Stimulated activated CD8-positive, alpha-beta memory T cell treated with anti-CD3 and anti-CD28 coated beads, Interleukin-7, amount 100 ng/mL, for 4 hours (primary cell): ENCODE measurements at regions not wholly inside any gene's neighbourhood (a gene's known extent, or its start where the extent isn't known, plus 50 kb on each side); places are given as distances from the start of the nearest gene placed in this dataset.
"Not testable (repeated sequence)": the region's sequence is repeated elsewhere in the genome, so short reads cannot be mapped to it uniquely, and the experiment has no call there.

ENCODE experiments used
- DNase-seq, 2 donors: peaks; one replicate each; pipeline ENCODE4 v3.0.0-alpha.2; 2020; ENCODE audit warnings: low read depth in 2 of 2

DNA sequence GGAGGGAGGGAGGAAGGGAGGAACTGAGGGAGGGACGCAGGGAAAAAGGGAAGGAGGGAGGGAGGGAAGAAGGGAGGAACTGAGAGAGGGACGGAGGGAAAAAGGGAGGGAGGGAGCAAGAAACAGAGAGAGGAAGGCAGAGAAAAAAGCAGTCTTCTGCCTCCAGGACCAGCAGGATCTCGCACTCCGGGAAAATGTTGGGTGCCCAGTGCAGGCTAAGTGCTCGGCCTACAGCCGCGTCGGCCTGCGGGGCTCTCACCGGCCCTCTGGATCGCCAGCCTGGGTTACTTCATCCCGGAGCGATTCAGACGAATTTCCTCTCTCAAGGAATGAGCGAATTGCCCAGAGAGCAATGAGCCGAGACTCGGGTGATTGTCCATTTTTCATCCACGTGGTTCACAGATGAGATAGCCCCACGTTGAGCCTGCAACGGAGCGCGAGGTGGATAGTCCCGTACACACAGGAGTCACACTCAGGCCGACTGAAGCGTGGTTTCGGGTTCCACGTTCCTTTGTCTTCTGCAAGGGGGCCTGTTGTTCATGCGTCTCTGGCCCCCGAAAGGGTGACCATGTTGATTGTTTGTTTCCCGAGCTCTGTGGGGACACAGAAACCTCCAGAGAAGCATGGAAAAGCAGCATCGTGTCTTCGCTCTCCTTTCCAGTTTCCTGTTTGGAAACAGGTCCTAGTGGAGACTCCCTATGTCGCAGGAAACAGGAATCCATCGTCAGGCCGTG, 1937.1 kb upstream of the DEFB115 start:
- DNase-seq: not testable (repeated sequence)

DNA sequence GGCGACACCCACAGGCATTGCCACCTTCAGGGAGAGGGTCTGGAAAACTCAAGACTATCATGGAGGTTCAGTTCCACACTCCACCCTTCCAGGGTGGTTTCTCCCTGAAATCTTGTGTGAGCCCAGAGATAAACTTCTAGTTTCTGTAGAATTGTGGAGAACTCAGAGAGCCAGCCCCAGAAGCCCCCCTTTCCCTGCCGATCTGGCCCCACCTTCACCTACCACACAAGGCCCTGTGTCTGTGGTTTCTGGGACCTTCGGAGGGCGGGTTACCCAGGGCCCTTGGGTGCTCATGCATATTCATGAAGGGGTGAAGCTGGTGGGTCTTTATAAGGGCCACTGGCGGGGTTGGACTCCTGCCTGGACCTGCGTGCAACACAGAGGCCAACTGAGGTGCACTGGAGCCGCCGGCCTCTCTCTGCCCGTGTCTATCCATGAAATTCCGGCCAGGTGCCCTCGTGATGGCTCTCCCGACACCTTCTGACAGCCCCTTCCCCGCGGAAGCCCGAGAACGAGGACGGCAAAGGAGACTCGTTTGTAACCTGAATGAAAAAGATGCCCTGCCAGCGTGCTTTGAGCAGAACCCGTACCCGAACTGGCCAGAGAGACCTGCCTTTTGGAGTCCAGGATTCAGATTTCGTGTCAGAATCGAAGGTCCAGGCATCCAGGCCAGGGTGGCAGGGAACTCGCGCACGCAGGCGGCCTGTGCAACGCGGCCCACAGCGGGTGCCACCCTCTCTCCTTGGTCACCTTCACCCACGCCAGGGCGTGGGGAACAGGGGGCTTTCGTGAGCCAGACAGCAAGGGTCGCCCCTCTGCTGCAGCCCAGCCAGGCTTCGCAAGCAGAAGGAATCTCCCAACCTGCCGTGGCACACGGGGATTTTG, 1933.6 kb upstream of the DEFB115 start:
- not testable (repeated sequence) for DNase-seq

DNA sequence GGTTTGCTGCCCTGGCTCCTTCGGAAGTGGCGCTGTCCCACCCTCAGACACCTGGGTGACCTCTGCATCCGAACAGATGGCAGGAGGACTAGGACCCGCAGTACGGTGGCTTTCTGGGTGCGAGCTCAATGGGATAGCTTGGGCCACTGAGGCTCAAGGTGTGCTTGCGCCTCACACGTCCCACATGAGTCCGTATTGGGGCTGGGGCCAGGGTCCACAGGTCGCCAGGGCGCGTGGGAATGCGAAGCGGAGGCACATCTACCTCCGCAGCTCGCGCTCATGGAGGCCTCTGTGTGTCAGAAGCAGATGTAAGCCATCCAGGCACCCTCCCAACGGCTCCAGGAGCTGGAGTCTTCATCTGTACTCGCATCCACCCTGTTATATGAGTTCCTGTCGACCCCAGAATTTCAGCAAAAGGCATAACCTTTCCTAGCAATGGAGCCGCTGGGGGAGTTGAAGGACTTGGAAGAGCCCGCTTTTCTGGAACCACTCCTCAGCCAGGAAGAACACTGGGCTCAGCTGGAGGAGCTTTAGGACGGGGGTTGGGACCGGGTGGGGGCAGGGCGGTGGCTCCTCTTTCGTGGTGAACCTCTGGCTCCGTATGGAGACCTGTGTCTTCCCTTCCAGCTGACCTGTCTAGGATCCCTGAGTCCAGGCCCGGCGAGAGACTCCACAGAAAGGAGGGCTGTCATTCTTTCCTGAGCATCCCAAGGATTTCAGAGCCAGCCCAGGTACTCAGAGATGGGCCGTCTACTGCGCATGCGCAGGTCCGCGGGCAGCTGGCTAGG, 1932.8 kb upstream of the DEFB115 start:
- DNase-seq: not testable (repeated sequence)

DNA sequence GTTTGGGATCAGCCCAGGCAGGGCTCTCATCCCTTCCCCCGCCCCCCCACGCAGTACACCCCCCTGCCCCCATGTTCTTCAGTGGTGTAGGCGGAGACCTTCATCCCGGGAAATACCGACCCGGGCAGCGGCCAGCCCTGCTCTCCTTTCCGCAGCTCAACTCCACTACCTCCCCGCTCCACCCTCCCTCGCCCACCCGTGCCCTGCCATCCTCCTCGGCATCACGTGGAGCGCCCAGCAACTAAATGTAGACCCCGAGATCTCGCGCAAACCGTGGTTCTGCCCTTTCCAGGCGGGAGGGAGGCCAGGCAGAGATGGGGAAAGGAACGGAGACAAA, 1932.2 kb upstream of the DEFB115 start:
- no peak for DNase-seq

DNA sequence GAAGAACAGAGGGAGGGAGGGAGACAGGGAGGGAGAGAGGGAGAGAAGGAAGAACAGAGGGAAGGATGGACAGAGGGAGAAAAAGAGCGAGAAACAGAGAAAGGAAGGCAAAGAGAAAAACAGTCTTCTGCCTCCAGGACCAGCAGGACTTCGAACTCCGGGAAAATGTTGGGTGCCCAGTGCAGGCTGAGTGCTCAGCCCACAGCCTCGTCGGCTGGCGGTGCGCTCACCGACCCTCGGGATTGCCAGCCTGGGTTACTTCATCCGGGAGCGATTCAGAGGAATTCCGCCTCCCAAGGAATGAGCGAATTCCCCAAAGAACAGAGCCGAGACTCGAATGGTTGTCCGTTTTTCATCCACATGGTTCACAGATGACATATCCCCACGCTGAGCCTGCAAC, 1931.7 kb upstream of the DEFB115 start:
- not testable (repeated sequence) for DNase-seq

DNA sequence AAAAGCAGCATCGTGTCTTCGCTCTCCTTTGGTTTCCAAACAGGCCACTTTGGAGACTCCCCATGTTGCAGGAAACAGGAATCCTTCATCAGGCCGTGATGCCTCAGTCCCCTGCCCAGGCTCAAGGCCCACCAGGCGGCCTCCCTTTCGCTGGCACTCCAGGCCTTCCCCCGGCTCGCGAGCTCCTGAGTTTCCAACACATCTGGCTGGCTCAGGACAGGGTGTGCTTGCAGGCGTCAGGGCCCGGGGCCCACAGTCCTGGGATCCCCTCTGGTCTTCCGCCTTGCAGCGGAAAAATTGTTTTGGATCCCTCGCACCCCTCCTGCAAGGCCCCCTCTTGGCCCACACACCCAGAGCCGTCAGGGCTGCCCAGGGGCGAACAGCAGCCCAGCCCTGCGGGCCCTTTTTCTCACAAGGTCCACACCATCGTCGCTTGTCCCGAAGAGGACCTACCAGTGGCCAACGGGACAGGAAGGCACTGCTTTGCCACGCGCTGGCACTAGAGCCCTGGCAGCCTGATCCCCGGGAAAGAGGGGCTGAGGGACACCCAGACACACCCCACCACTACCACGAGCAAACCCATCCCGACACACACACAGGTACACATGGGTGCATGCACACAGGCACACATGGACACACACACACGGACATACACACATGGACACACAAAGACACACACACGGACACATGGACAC, 1930.9 kb upstream of the DEFB115 start:
- DNase-seq: no peak

DNA sequence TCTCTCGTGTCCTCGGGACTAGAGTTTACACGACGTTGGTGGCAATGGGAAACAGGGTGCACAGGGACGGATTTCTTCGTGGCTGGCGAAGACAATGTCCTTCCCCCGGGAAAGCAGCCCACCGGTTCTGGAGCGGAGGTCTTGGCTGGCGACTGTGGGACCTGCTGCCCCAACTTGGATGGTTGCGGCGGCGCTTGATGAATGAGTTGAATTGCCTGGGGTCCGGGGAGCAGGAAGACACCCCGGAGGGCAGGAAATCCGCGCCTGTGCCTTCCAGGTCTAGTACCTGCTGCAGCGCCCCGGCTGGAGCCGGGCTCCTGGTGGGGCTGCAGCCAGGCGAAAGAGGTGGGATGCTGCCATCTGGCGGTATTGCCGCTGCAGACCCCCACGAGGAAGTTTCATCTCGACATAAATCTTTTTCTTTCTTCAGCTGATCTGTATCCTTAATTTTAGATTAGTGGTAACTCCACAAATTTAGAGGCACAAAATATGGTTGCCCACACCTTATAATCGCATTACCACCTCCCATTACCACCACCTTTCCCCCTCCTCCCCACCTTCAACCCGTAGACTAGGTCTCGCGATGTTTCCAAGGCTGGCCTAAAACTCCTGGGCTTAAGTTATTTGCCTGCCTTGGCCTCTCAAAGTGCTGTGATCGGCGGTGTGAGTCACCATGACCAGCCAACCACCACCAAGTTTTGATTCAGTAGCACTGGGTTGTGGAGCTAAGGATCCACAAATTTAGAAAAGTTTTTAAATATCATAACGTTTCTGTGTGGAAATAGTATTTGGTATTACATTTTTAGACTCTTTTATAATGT, 1929.7 kb upstream of the DEFB115 start:
- DNase-seq: not testable (repeated sequence)

DNA sequence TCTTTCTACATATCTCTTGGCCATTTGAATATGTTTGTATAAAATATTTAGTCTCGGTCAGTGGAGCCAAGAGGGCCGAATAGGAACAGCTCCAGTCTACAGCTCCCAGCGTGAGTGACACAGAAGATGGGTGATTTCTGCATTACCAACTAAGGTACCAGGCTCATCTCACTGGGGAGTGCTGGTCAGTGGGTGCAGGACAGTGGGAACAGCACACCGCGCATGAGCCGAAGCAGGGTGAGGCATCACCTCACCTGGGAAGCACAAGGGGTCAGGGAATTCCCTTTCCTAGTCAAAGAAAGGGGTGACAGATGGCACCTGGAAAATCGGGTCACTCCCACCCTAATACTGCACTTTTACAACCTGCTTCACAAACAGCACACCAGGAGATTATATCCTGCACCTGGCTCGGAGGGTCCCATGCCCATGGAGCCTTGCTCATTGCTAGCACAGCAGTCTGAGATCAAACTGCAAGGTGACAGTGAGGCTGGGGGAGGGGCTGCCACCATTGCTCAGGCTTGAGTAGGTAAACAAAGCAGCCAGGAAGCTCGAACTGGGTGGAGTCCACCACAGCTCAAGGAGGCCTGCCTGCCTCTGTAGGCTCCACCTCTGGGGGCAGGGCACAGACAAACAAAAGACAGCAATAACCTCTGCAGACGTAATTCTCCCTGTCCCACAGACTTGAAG, 1926.9 kb upstream of the DEFB115 start:
- DNase-seq: not testable (repeated sequence)

DNA sequence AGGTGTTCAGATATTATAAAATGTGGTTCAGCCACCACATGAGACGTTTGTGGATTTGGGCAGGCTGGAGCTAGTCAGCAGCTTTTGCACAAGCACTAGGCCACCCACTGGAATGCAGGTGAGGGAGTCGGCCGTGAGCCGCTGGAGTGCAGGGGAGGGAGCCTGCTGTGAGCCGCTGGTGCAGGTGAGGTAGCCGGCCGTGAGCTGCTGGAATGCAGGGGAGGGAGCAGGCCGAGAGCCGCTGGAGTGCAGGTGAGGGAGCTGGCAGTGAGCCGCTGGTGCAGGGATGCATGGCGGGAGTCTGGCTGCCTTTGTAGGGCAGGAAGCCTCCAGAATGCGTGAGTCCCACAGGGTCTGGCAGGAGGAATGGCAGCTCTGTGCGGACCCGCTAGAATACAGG, 1907.6 kb upstream of the DEFB115 start:
- no peak for DNase-seq

DNA sequence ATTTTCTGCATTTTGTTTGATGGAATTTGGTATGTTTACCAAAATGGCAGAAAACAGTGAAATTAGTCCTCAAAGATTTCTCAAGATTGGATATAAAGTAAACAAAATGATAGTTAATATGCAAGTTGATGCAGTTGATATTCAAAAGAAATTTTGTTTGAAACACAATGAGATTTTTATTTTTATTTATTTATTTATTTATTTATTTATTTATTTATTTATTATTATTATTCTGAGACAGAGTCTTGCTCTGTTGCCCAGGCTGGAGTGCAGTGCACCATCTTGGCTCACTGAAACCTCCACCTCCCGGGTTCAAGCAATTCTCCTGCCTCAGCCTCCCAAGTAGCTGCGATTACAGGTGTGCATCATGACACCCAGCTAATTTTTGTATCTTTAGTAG, 1881.5 kb upstream of the DEFB115 start:
- not testable (repeated sequence) for DNase-seq

DNA sequence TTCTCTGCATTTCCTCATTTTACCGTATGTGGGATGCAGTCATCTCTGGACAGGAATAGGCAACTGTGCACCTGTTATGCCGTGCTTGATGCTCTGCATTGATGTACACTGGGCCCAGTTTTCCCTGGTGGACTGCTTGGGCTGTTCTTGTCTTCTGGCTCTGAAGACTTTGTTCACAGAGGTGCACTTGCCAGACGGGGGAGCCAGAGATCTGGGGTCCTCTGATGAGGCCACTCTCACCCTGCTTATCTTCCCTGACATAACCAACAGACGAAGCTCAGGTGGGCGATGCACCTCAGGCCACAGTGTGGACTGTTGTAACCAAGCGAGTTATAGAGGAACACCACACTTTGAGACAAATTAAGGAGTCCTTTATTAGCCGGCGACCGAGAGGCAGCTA, 1864.6 kb upstream of the DEFB115 start:
- not testable (repeated sequence) for DNase-seq

DNA sequence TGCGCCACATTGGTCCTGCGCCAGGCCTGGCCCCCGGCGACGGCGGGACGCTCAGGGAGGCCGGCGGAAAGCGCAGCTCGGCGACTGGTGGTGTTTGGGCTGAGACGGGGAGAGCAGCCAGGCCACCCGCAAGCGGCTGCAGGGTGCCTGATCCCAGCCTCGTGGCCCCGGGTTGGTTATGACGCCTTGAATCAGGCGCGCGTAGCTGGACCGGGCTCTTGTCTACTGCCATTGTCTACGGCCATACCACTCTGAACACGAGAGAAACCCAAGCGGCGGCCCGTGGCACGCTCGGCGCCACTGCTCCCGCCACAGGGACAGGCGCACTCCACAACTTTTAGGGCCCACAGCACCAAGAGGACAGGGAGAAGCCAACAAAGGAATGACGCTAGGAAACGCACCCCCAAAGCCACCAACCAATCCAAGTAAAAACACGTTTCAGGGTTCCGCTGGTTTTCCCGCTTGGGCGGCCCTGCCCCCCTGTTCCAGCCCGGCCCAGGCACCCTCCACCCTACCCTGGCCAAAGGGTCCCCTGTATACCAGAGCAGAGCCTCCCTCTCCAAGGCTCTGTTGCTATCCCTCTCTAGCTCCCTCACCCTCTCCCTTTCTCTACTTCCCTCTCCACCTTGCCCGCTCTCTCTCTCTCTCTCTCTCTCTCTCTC, 1849.3 kb upstream of the DEFB115 start:
- DNase-seq: no peak

DNA sequence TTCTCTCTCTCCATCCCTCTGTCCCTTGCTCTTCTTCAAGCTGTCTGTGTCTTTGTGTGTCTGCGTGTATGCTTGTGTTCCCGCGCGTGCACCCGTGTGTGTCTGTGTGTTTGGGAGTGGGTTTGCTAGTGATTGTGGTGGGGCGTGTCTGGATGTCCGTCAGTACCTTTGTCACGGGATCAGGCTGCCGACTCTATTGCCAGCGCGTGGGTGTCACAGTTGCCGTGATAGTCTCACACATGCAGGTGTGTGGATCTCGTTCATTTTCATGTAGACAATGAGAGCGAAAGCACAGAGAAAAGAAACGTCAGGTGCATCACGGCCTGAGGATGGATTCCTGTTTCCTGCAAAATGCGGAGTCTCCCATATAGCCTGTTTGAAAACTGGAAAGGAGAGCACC, 1848.8 kb upstream of the DEFB115 start:
- not testable (repeated sequence) for DNase-seq

DNA sequence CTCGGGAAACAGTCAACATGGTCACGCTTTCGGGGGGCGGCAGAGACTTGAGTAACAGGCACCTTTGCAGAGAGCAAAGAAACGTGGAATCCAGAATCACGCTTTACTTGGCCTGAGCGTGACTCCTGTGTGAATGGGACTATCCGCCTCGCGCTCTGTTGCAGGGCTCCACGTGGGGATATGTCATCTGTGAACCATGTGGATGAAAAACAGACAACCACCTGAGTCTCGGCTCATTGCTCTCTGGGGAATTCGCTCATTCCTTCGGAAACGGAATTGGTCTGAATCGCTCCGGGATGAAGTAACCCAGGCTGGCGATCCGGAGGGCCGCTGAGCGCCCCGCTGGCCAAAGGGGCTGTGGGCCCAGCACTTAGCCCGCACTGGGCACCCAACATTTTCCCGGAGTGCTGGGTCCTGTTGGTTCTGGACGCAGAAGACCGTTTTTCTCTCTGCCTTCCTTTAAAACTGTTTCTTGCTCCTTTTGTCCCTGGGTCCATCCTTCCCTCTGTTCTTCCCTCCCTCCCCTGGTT, 1848.2 kb upstream of the DEFB115 start:
- not testable (repeated sequence) for DNase-seq

DNA sequence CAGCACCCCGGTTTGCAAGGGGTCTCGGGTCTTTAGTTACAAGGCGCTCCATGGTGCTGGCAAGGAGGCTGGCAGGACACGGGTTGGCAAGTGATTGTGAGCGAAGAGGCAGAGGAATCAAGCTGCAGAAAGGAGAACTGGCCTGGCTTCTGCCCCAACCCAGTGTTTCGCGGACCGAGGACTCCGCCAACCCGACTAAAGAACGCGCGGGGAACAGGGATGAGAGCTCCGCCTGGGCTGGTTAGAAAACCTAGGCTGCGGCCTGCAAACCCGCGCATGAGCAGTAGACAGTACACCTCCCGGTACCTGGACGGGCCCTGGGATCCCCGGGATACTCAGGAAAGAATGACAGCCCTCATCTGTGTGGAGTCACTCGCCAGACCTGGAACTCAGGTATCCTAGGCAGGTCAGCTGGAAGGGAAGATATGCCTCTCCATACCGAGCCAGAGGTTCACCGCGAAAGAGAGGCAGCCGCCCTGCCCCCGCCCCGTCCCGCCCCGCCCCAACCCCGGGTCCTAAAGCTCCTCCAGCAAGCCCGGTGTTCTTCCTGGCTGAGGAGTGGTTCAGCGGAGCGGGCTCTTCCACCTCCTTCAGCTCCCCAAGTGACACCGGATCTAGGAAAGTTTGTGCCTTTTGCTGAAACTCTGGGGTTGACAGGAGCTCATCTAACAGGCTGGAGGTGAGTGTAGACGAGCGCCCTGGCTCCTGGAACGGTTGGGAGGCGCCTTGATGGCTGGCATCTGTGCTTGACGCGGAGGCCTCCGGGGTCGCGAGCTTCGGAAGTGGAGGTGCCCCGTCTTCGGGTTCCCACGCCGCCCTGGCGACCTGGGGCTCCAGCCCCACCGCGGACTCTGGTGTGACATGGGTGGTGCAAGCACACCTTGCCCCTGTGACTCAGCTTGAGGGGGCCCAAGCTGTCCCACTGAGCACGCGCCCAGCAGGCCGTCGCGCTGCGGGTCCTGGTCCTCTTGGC, 1847.3 kb upstream of the DEFB115 start:
- DNase-seq: no peak

DNA sequence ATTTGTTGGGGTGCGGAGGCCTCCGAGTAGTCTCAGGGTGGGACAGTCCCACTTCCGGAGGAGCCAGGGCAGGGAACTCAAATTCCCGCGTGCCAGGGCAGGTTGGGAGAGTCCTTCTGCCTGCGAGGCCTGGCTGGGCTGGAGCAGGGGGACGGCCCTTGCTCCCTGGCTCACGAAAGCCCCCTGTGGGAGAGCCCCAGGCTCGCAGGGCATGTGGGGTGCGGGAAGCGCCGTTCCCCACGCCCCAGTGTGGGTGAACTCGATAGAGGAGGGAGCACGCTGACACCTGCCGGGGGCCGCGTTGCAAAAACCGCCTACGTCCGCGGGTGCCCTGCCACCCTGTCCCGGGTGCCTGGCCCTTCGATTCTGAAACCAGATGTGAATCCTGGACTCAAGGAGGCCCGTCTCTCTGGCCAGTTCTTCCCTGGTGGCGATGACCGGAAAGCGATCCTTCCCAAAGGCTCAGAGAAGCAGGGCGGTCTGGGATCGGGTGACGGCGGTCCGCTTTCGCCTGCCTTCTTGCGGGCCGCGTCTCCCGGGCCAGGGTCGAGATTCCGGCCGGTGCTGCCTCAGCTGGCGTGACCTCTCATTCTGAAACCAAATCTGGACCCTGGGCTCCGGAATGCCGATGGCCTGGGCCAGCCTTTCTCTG, 1846.5 kb upstream of the DEFB115 start:
- no peak for DNase-seq

DNA sequence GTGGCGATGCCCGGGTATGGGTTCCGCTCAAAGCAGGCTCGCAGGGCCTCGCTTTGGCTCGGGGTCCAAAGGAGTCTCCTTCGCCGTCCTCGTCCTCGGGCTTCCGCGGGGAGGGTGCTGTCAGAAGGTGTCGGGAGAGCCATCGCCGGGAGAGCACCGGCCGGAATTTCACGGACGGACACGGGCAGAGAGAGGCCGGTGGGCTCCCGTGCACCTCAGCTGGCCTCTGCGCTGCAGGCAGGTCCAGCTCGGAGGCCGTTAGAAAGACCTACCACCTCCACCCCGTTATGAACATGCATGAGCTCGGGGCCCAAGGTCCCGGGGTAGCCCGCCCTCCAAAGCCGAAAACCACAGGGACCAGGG, 1846.0 kb upstream of the DEFB115 start:
- DNase-seq: not testable (repeated sequence)

DNA sequence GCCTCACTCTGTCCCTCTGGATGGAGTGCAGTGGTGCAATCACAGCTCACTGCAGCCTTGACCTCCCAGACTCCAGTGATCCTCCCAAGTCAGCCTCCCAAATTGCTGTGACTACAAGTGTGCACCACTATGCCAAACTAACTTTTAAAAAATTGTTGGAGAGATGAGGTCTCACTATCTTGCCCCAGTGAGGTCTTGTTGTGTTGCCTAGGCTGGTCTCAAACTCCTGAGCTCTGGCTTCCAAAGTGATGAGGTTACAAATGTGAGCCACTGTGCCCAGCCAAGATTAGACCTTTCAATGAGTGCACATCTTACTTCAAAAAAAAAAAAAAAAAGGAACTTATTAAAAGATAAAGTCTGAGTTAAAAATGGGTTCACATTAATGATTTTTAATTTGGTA, 1838.1 kb upstream of the DEFB115 start:
- DNase-seq: no peak
